LNCaP clone FGC (cell line): ENCODE measurements at regions not wholly inside any gene's neighbourhood (a gene's known extent, or its start where the extent isn't known, plus 50 kb on each side); places are given as distances from the start of the nearest gene placed in this dataset.
A peak's percentile ranks its signal among the peaks of the same experiment; 100 is the strongest.

ENCODE experiments used
- DNase-seq: peaks from one replicate; pipeline ENCODE4 v3.0.0-alpha.2; 2011; ENCODE audit warnings: low read depth
- H3K4me3 ChIP-seq: 2 replicates; pipeline ENCODE4 v1.5.1; 2011; ENCODE audit warnings: mild to moderate bottlenecking, low read depth, low read length, control low read depth
- CTCF ChIP-seq: IDR thresholded peaks from 2 replicates; pipeline ENCODE4 v1.5.1; 2012; ENCODE audit warnings: mild to moderate bottlenecking; ENCODE audit not compliant: control insufficient read depth, insufficient read depth; ENCODE audit errors: extremely low read depth

GRCh38 chr1:198883184-198883583 lies 244.3 kb downstream of the PTPRC start:
- no peak for DNase-seq
- no peak overlapping the region for H3K4me3 ChIP-seq
- no peak for TF ChIP-seq CTCF

- no peak for DNase-seq
- H3K4me3 ChIP-seq, result no peak overlapping the region
- no peak for TF ChIP-seq CTCF
These were observed 249.0 kb downstream of the PTPRC start for GRCh38 chr1:198887866-198888265.

GRCh38 chr1:198888379-198888943 lies 249.6 kb downstream of the PTPRC start:
- H3K4me3 ChIP-seq, result no peak overlapping the region
- no peak for TF ChIP-seq CTCF
- no peak for DNase-seq

- no peak for TF ChIP-seq CTCF
- no peak for DNase-seq
- H3K4me3 ChIP-seq, result no peak overlapping the region
These were observed 250.3 kb downstream of the PTPRC start for GRCh38 chr1:198889101-198889500.

- no peak for TF ChIP-seq CTCF
- no peak for DNase-seq
- H3K4me3 ChIP-seq, result no peak overlapping the region
These were observed 250.9 kb downstream of the PTPRC start for GRCh38 chr1:198889749-198890148.

GRCh38 chr1:198890214-198890930 lies 251.5 kb downstream of the PTPRC start:
- DNase-seq, result peak; percentile 62
- no peak for TF ChIP-seq CTCF
- no peak overlapping the region for H3K4me3 ChIP-seq

GRCh38 chr1:198892065-198892464 lies 253.2 kb downstream of the PTPRC start:
- H3K4me3 ChIP-seq, result no peak overlapping the region
- TF ChIP-seq CTCF, result no peak
- DNase-seq, result no peak
